Loucy (cell line): ENCODE measurements at regions not wholly inside any gene's neighbourhood (a gene's known extent, or its start where the extent isn't known, plus 50 kb on each side); places are given as distances from the start of the nearest gene placed in this dataset.

Source experiments
- H2AFZ ChIP-seq: fragments of 200-600 bp; sonication (generic); 2 replicates; pipeline ENCODE4 v1.6.0; 2016; ENCODE audit warnings: antibody characterized with exemption, mild to moderate bottlenecking, low read length, moderate library complexity
- H3F3A ChIP-seq: fragments of 200-600 bp; 2 replicates; pipeline ENCODE4 v1.6.0; 2016; ENCODE audit warnings: antibody characterized with exemption, low read depth, mild to moderate bottlenecking
- H3K27me3 ChIP-seq: fragments of 200-600 bp; sonication (generic); 2 replicates; pipeline ENCODE4 v1.6.1; 2014; ENCODE audit warnings: low read length, mild to moderate bottlenecking; ENCODE audit not compliant: insufficient read depth, poor library complexity, severe bottlenecking
- H3K36me3 ChIP-seq: fragments of 200-600 bp; sonication (generic); 2 replicates; pipeline ENCODE4 v1.6.1; 2016; ENCODE audit warnings: low read length; ENCODE audit not compliant: insufficient read depth
- H3K4me1 ChIP-seq: fragments of 200-600 bp; sonication (generic); 2 replicates; pipeline ENCODE4 v1.5.1; 2014; ENCODE audit warnings: low read length, mild to moderate bottlenecking; ENCODE audit not compliant: insufficient read depth, poor library complexity, severe bottlenecking
- H3K4me2 ChIP-seq: fragments of 200-600 bp; sonication (generic); 2 replicates; pipeline ENCODE4 v1.6.0; 2014; ENCODE audit warnings: antibody characterized with exemption, low read length, low read depth, mild to moderate bottlenecking; ENCODE audit not compliant: poor library complexity, severe bottlenecking
- H3K4me3 ChIP-seq: fragments of 200-600 bp; sonication (generic); 2 replicates; pipeline ENCODE4 v1.5.1; 2014; ENCODE audit warnings: low read length, mild to moderate bottlenecking, mixed read lengths; ENCODE audit not compliant: poor library complexity, severe bottlenecking
- H3K79me2 ChIP-seq: fragments of 200-600 bp; sonication (generic); 2 replicates; pipeline ENCODE4 v1.6.1; 2014; ENCODE audit warnings: low read length; ENCODE audit not compliant: insufficient read depth
- H3K9ac ChIP-seq: fragments of 200-600 bp; sonication (generic); 2 replicates; pipeline ENCODE4 v1.6.0; 2014; ENCODE audit warnings: mild to moderate bottlenecking, low read depth, low read length, moderate library complexity; ENCODE audit not compliant: poor library complexity, severe bottlenecking
- H3K9me2 ChIP-seq: fragments of 200-600 bp; sonication (generic); replicated peaks from 2 replicates; pipeline ENCODE4 v1.6.1; 2016; ENCODE audit warnings: low read depth, low read length, mixed read lengths
- H3K9me3 ChIP-seq: fragments of 200-600 bp; sonication (generic); 2 replicates; pipeline ENCODE4 v1.6.1; 2014; ENCODE audit warnings: mild to moderate bottlenecking, antibody characterized with exemption, low read length, low read depth; ENCODE audit not compliant: insufficient read depth
- H4K20me1 ChIP-seq: fragments of 200-600 bp; sonication (generic); 2 replicates; pipeline ENCODE4 v1.6.0; 2014; ENCODE audit warnings: antibody characterized with exemption, low read length, mild to moderate bottlenecking; ENCODE audit not compliant: insufficient read depth, poor library complexity, severe bottlenecking
- EZH2phosphoT487 ChIP-seq: fragments of 200-600 bp; IDR thresholded peaks from 2 replicates; pipeline ENCODE4 v1.6.1; 2018; ENCODE audit warnings: antibody characterized with exemption, mild to moderate bottlenecking, moderate library complexity, borderline replicate concordance
- TF ChIP-seq, protein P1 (sequence below): fragments of 200-600 bp; sonication (generic); conservative IDR thresholded peaks from 2 replicates; pipeline ENCODE4 v1.5.1; 2014; ENCODE audit warnings: mild to moderate bottlenecking, antibody characterized with exemption, low read length

DNA sequence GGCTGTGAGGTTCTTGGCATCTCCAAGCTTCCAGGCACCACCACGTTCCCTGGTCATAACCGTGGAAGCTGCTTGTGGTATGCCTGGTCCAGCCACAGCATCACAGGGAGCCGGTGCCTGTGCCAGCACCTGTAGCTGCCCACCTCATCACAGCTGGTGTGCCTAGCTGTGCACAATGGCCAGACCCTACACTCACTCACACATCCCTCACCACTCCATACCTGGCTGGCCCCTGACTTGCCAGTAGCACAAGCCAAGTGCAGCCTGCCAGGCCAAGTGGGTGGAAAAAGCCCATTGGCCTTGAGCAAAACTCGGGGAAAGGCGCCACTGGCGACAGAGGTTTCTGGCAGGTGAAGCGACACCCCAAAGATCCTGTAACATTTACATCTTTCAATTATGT is 192.3 kb upstream of the MANEA start:
- Histone ChIP-seq H3K9ac (no peak overlapping the region), H3K9me2 (no peaks in the 10 kb centered on the region), H3K4me3 (no peak overlapping the region), H3K4me2 (no peak overlapping the region), H3K4me1 (no peaks in the 10 kb centered on the region), H3K36me3 (no peaks in the 10 kb centered on the region), H4K20me1 (no peaks in the 10 kb centered on the region), H3K9me3 (no peaks in the 10 kb centered on the region), H3K79me2 (no peaks in the 10 kb centered on the region), H3K27me3 (no peaks in the 10 kb centered on the region), H2AFZ (no peak overlapping the region), H3F3A (no peaks in the 10 kb centered on the region)
- no peak for TF ChIP-seq EZH2phosphoT487
- TF ChIP-seq, protein P1, sequence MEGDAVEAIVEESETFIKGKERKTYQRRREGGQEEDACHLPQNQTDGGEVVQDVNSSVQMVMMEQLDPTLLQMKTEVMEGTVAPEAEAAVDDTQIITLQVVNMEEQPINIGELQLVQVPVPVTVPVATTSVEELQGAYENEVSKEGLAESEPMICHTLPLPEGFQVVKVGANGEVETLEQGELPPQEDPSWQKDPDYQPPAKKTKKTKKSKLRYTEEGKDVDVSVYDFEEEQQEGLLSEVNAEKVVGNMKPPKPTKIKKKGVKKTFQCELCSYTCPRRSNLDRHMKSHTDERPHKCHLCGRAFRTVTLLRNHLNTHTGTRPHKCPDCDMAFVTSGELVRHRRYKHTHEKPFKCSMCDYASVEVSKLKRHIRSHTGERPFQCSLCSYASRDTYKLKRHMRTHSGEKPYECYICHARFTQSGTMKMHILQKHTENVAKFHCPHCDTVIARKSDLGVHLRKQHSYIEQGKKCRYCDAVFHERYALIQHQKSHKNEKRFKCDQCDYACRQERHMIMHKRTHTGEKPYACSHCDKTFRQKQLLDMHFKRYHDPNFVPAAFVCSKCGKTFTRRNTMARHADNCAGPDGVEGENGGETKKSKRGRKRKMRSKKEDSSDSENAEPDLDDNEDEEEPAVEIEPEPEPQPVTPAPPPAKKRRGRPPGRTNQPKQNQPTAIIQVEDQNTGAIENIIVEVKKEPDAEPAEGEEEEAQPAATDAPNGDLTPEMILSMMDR, result no peak

GRCh38 chr6:95387845-95388244 is 189.5 kb upstream of the MANEA start:
- Histone ChIP-seq H3K9me3 (no peaks in the 10 kb centered on the region), H3K4me3 (no peak overlapping the region), H3K4me1 (no peaks in the 10 kb centered on the region), H3K9me2 (no peaks in the 10 kb centered on the region), H3K36me3 (no peaks in the 10 kb centered on the region), H3K27me3 (no peaks in the 10 kb centered on the region), H3F3A (no peaks in the 10 kb centered on the region), H2AFZ (no peak overlapping the region), H3K79me2 (no peaks in the 10 kb centered on the region), H4K20me1 (no peaks in the 10 kb centered on the region), H3K4me2 (no peak overlapping the region), H3K9ac (no peak overlapping the region)
- TF ChIP-seq EZH2phosphoT487, result no peak
- TF ChIP-seq, protein P1, result no peak

GRCh38 chr6:95404777-95405176 is 172.6 kb upstream of the MANEA start:
- H3K9ac ChIP-seq, result no peak overlapping the region

More at GRCh38 chr6:95404777-95405176, 172.6 kb upstream of the MANEA start:
- Histone ChIP-seq H3K79me2 (no peaks in the 10 kb centered on the region), H3K9me3 (no peaks in the 10 kb centered on the region), H2AFZ (no peak overlapping the region), H3K36me3 (no peaks in the 10 kb centered on the region), H3K4me3 (no peak overlapping the region), H3K4me2 (no peak overlapping the region), H4K20me1 (no peaks in the 10 kb centered on the region), H3K27me3 (no peaks in the 10 kb centered on the region), H3K4me1 (no peaks in the 10 kb centered on the region), H3K9me2 (no peaks in the 10 kb centered on the region), H3F3A (no peaks in the 10 kb centered on the region)
- no peak for TF ChIP-seq EZH2phosphoT487
- TF ChIP-seq, protein P1, result no peak
